ENCODE measurements at regions not wholly inside any gene's neighbourhood (a gene's known extent, or its start where the extent isn't known, plus 50 kb on each side); places are given as distances from the start of the nearest gene placed in this dataset.

DNA sequence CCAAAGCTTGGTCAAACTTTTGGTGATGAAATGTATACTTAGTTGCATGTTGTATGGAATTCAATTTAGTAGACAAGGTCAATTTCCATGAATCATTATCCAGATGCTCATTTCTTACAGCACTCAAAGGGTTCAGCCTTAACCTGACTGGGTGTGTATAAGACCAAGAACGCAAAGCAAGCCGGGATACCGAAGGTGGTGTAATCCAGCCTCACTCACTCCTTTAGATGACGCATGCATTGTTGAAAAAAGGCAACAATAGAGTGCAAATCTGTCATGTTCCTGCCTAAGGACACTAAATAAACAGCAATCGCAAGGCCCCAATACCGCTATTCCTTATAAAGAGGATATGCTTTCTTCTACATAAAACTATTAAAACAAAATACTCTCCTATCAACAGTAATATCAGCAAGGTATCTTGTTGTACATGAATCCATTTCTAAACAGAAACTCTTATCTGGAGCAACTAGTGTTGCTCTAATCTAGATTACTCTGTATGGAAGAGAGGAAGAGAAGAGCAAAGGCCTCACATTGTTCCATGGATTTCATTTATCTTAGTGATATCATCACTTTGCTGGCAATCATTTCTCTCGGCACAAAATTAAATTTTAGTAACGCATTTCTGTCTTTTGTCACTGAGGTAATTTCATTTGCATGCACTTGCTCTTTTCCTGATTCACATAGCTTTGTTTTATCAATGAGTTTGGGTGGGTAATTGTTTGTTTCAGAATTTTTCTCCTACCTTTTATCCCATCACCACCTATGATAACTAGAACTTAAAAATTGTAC, 96.2 kb downstream of the PLK2 start:
- H3K27me3 Mint-ChIP-seq (ENCODE audit: low read depth) = no peaks in the 10 kb centered on the region
- DNase-seq (ENCODE audit: low read depth, low spot score) = no peak
- peaks cover 4% of the 10 kb centered on the region for H3K4me1 Mint-ChIP-seq
- peaks cover 7% of the 10 kb centered on the region for H3K9me3 Mint-ChIP-seq
- no peak overlapping the region for H3K4me3 Mint-ChIP-seq
- no peaks in the 10 kb centered on the region for H3K36me3 Mint-ChIP-seq (ENCODE audit: low read depth)
- H3K27ac Mint-ChIP-seq (ENCODE audit: unreplicated experiment) = no peak overlapping the region
- TF ChIP-seq CTCF (conservative IDR thresholded peaks at IDR 0.05) = no peak

DNA sequence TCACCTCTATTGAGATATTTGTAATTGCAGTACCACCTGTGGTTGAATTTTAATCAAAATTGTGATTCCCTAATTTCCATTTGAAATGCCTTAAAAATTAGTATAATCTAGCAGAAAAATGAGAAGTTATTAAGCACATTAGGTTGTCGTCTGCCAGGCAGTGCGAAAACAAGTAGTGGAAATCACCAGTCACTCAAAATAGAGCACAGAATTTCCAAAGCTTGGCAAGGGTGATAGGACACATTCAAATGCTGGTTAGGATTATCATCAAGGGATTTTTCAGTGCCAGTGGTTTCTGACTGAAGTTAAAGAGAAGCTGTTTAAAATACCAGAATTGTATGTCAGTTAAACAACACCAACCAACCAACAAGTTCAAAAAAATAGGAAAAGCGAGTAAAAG, 97.8 kb downstream of the PLK2 start:
- H3K9me3 Mint-ChIP-seq = peaks cover 7% of the 10 kb centered on the region
- TF ChIP-seq CTCF (conservative IDR thresholded peaks at IDR 0.05) = no peak
- peaks cover 8% of the 10 kb centered on the region for H3K4me1 Mint-ChIP-seq
- no peaks in the 10 kb centered on the region for H3K36me3 Mint-ChIP-seq (ENCODE audit: low read depth)
- H3K4me3 Mint-ChIP-seq = no peak overlapping the region
- no peak overlapping the region for H3K27ac Mint-ChIP-seq (ENCODE audit: unreplicated experiment)
- no peaks in the 10 kb centered on the region for H3K27me3 Mint-ChIP-seq (ENCODE audit: low read depth)
- no peak for DNase-seq (ENCODE audit: low read depth, low spot score)

DNA sequence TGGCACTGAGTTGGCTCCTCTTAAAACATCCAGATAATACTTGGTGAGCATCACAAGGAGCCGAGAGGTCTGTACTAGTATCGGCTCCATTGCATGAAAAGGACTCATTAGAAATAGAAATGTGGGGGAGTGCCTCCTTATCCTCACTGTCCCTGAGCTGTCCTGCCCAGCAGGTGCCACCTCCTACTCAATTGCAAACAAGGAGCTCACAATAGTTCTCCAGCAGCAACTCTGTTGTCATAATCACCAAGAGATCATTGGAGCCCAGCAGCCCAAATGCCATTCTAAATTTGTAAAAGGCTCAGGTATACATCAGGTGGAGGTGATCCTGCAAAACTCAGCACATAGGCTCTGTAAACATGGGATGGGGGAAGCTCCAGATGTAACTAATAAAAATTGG, 99.1 kb downstream of the PLK2 start:
- H3K9me3 Mint-ChIP-seq = peaks cover 7% of the 10 kb centered on the region
- H3K4me1 Mint-ChIP-seq = peaks cover 8% of the 10 kb centered on the region
- H3K27me3 Mint-ChIP-seq (ENCODE audit: low read depth) = no peaks in the 10 kb centered on the region
- TF ChIP-seq CTCF (conservative IDR thresholded peaks at IDR 0.05) = no peak
- H3K36me3 Mint-ChIP-seq (ENCODE audit: low read depth) = no peaks in the 10 kb centered on the region
- DNase-seq (ENCODE audit: low read depth, low spot score) = no peak
- no peak overlapping the region for H3K27ac Mint-ChIP-seq (ENCODE audit: unreplicated experiment)
- H3K4me3 Mint-ChIP-seq = no peak overlapping the region

DNA sequence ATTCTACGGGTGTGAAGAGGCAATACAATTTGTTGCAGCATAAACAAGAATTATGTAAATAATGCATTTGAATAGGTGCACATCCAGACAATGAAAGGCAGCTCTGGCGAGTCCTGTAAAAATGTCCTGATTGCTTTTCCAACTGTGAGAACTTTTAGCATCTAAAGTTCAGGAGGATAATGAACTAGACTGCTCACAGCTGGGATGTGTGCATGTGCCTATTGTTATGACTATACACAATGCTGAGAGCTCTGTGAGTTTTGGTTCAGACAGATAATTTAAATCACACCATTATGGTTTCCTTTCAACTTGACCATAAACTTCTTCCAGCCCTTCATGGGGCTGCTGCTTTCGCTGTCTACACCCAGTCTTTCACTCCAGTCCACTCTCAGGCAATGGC, 99.9 kb downstream of the PLK2 start:
- TF ChIP-seq CTCF (conservative IDR thresholded peaks at IDR 0.05) = no peak
- Mint-ChIP-seq H3K27me3 (ENCODE audit: low read depth) (no peaks in the 10 kb centered on the region), H3K4me3 (no peak overlapping the region)

DNA sequence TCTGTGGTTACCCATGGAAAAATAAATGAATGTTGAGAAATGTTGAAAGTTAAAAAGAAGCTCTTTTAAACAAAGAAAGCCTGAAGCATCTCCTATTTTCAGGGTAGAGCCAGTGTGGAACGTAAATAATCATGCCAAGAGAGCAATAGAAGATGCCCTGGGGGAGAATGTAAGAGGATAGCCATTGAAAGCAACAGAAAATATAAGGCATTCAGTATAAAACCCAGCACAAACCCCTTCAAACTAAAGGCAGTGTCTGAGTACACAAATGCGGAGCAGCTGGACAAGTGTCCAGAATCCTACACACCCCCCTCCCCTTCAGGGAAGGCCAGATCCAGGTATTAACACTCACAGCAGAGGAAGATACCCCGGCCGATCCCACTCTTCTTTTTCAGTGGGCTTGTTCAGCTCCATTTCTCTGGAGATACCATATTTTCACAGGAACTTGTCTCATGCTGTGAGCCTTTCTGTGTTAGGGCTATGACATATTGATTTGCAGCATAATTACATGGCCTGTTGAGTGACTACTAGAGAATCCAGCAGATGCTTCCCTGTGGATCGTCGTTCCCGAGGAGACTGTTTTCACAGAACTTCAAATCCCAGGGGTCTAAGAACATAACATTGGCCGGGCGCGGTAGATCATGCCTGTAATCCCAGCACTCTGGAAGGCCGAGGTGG, 101.2 kb downstream of the PLK2 start:
- no peak for DNase-seq (ENCODE audit: low read depth, low spot score)
- H3K4me3 Mint-ChIP-seq = no peak overlapping the region
- H3K36me3 Mint-ChIP-seq (ENCODE audit: low read depth) = no peaks in the 10 kb centered on the region
- TF ChIP-seq CTCF (conservative IDR thresholded peaks at IDR 0.05) = no peak
- no peak overlapping the region for H3K27ac Mint-ChIP-seq (ENCODE audit: unreplicated experiment)
- H3K27me3 Mint-ChIP-seq (ENCODE audit: low read depth) = no peaks in the 10 kb centered on the region
- H3K9me3 Mint-ChIP-seq = peaks cover 3% of the 10 kb centered on the region
- peaks cover 8% of the 10 kb centered on the region for H3K4me1 Mint-ChIP-seq

More for the DNA sequence above, 99.9 kb downstream of the PLK2 start:
- peaks cover 8% of the 10 kb centered on the region for H3K4me1 Mint-ChIP-seq
- no peak for DNase-seq (ENCODE audit: low read depth, low spot score)
- peaks cover 6% of the 10 kb centered on the region for H3K9me3 Mint-ChIP-seq
- H3K36me3 Mint-ChIP-seq (ENCODE audit: low read depth) = no peaks in the 10 kb centered on the region
- no peak overlapping the region for H3K27ac Mint-ChIP-seq (ENCODE audit: unreplicated experiment)
